MCF 10A (cell line): ENCODE measurements at regions not wholly inside any gene's neighbourhood (a gene's known extent, or its start where the extent isn't known, plus 50 kb on each side); places are given as distances from the start of the nearest gene placed in this dataset.

Experiments used
- BruUV-seq: library from RNA; stranded (reverse); fragments of 400-500 nt; replicated peaks from 2 replicates; lab custom pipeline; 2021; lab: Mats Ljungman, UMichigan
- CTCF ChIA-PET: fragments of 300-600 bp; sonication (Branson Sonifier 250); formaldehyde crosslinking; extraction: SDS; loops from one replicate; lab custom pipeline; 2021; ENCODE audit warnings: antibody characterized with exemption, inconsistent platforms; lab: Yijun Ruan, JAX
- POLR2A ChIA-PET: fragments of 300-600, 350-650 bp; sonication (Branson Sonifier 250); formaldehyde crosslinking; extraction: SDS; loops from one replicate; lab custom pipeline; 2020; ENCODE audit warnings: antibody characterized with exemption, inconsistent platforms; lab: Yijun Ruan, JAX
- DNase-seq: peaks from one replicate; pipeline ENCODE4 v3.0.0-alpha.2; 2018; ENCODE audit not compliant: unreplicated experiment
- H3K27ac Mint-ChIP-seq: one replicate; pipeline ENCODE4 v1.8.0; 2022; ENCODE audit warnings: mild to moderate bottlenecking, low read depth, mixed read lengths; ENCODE audit not compliant: unreplicated experiment
- H3K27me3 Mint-ChIP-seq: one replicate; pipeline ENCODE4 v1.8.0; 2022; ENCODE audit warnings: mixed read lengths; ENCODE audit not compliant: insufficient read depth, unreplicated experiment
- H3K36me3 Mint-ChIP-seq: one replicate; pipeline ENCODE4 v1.8.0; 2022; ENCODE audit warnings: mild to moderate bottlenecking, moderate library complexity, mixed read lengths; ENCODE audit not compliant: insufficient read depth, unreplicated experiment
- H3K4me1 Mint-ChIP-seq: one replicate; pipeline ENCODE4 v1.8.0; 2022; ENCODE audit warnings: mixed read lengths; ENCODE audit not compliant: insufficient read depth, unreplicated experiment
- H3K4me3 Mint-ChIP-seq: one replicate; pipeline ENCODE4 v1.8.0; 2022; ENCODE audit warnings: mild to moderate bottlenecking, moderate library complexity, mixed read lengths; ENCODE audit not compliant: unreplicated experiment
- H3K9me3 Mint-ChIP-seq: one replicate; pipeline ENCODE4 v1.8.0; 2022; ENCODE audit warnings: mixed read lengths; ENCODE audit not compliant: unreplicated experiment
- intact Hi-C: fragments of 100-400 bp; cut with micrococcal nuclease; formaldehyde crosslinking; loops from 2 replicates; pipeline ENCODE4 v1.14.1; 2022
- TF ChIP-seq, protein P1 (sequence below): fragments of 200-600 bp; IDR thresholded peaks from one replicate; pipeline ENCODE4 v1.8.0; 2022; ENCODE audit warnings: antibody characterized with exemption, mild to moderate bottlenecking; ENCODE audit not compliant: unreplicated experiment

DNA sequence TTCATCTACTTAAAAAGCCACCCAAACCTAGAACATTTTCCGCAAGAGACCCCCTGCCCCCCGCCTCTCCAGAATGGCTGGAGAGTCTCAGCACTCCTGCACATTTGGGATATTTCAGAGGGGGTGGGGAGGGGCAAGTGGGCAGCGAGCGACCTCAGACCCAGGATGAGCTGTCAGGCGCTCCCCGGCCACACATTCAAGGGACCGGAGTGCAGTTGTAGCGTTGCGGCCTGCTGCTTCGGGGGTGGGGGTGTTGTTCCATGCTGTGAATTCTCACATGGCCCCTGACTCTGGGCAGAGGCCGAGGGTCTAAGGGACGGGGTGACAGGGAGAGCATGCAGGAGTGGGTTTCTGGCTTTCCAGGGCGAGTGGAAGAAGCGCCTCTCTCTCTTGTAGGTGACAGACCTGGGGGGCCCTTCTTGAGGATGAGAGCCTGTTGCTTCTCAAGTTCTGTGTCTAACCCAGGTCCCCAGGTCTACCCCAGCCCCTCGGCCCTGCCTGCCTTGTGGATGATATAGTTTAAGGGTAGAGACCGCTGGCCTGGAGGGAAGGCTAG is 231.2 kb downstream of the SEC14L1 start:
- CTCF ChIA-PET, result interaction anchor here (0.6 kb wide), 1 partner anchor 59 kb away, joined by 3 read pairs; no protein-coding TSS in a partner anchor
- intact Hi-C loops, result no loop called here
- Mint-ChIP-seq H3K4me3 (peak overlapping the region; percentile 29), H3K36me3 (peaks cover 28% of the 10 kb centered on the region), H3K9me3 (no peaks in the 10 kb centered on the region), H3K4me1 (peaks cover 40% of the 10 kb centered on the region), H3K27me3 (no peaks in the 10 kb centered on the region), H3K27ac (no peak overlapping the region)
- POLR2A ChIA-PET, result no interaction called here
- TF ChIP-seq, protein P1, sequence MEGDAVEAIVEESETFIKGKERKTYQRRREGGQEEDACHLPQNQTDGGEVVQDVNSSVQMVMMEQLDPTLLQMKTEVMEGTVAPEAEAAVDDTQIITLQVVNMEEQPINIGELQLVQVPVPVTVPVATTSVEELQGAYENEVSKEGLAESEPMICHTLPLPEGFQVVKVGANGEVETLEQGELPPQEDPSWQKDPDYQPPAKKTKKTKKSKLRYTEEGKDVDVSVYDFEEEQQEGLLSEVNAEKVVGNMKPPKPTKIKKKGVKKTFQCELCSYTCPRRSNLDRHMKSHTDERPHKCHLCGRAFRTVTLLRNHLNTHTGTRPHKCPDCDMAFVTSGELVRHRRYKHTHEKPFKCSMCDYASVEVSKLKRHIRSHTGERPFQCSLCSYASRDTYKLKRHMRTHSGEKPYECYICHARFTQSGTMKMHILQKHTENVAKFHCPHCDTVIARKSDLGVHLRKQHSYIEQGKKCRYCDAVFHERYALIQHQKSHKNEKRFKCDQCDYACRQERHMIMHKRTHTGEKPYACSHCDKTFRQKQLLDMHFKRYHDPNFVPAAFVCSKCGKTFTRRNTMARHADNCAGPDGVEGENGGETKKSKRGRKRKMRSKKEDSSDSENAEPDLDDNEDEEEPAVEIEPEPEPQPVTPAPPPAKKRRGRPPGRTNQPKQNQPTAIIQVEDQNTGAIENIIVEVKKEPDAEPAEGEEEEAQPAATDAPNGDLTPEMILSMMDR, result no peak
- no TSS peak for BruUV-seq
- DNase-seq, result no peak

DNA sequence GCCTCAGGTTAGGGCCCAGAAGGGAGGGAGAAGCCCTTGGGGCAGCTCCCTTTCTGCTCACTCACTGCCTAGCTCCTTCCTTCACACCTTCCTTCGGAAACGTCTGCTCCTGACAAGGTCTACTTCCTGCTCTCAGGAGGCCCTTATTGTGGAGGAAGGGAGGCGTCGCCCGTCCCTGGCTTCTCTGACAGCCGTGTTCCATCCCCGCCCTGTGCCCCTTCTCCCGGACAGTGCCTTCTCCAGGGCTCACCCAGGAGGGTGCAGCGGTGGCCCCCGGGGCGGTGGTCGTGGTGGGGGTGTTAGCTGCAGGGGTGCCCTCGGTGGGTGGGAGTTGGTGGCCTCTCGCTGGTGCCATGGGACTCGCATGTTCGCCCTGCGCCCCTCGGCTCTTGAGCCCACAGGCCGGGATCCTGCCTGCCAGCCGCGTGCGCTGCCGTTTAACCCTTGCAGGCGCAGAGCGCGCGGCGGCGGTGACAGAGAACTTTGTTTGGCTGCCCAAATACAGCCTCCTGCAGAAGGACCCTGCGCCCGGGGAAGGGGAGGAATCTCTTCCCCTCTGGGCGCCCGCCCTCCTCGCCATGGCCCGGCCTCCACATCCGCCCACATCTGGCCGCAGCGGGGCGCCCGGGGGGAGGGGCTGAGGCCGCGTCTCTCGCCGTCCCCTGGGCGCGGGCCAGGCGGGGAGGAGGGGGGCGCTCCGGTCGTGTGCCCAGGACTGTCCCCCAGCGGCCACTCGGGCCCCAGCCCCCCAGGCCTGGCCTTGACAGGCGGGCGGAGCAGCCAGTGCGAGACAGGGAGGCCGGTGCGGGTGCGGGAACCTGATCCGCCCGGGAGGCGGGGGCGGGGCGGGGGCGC is 231.9 kb downstream of the SEC14L1 start:
- no TSS peak for BruUV-seq
- no peak for DNase-seq
- peak overlapping the region; percentile 29 for H3K4me3 Mint-ChIP-seq
- POLR2A ChIA-PET, result no interaction called here
- peaks cover 21% of the 10 kb centered on the region for H3K36me3 Mint-ChIP-seq
- peaks cover 36% of the 10 kb centered on the region for H3K4me1 Mint-ChIP-seq
- CTCF ChIA-PET, result interaction anchor here (0.6 kb wide), 1 partner anchor 58 kb away, joined by 3 read pairs; no protein-coding TSS in a partner anchor
- H3K27me3 Mint-ChIP-seq, result no peaks in the 10 kb centered on the region
- no peak overlapping the region for H3K27ac Mint-ChIP-seq
- intact Hi-C loops, result no loop called here
- no peaks in the 10 kb centered on the region for H3K9me3 Mint-ChIP-seq
- TF ChIP-seq, protein P1, result no peak

DNA sequence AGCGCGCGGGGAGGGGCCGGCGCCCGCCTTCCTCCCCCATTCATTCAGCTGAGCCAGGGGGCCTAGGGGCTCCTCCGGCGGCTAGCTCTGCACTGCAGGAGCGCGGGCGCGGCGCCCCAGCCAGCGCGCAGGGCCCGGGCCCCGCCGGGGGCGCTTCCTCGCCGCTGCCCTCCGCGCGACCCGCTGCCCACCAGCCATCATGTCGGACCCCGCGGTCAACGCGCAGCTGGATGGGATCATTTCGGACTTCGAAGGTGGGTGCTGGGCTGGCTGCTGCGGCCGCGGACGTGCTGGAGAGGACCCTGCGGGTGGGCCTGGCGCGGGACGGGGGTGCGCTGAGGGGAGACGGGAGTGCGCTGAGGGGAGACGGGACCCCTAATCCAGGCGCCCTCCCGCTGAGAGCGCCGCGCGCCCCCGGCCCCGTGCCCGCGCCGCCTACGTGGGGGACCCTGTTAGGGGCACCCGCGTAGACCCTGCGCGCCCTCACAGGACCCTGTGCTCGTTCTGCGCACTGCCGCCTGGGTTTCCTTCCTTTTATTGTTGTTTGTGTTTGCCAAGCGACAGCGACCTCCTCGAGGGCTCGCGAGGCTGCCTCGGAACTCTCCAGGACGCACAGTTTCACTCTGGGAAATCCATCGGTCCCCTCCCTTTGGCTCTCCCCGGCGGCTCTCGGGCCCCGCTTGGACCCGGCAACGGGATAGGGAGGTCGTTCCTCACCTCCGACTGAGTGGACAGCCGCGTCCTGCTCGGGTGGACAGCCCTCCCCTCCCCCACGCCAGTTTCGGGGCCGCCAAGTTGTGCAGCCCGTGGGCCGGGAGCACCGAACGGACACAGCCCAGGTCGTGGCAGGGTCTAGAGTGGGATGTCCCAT is 232.8 kb downstream of the SEC14L1 start:
- ChIA-PET CTCF (interaction anchor here (0.6 kb wide), 1 partner anchor 64 kb away, joined by 3 read pairs; no protein-coding TSS in a partner anchor), POLR2A (no interaction called here)
- Mint-ChIP-seq H3K36me3 (peaks cover 19% of the 10 kb centered on the region), H3K27ac (no peak overlapping the region), H3K27me3 (no peaks in the 10 kb centered on the region), H3K9me3 (no peaks in the 10 kb centered on the region), H3K4me3 (no peak overlapping the region), H3K4me1 (peaks cover 31% of the 10 kb centered on the region)
- intact Hi-C loops, result no loop called here
- no TSS peak for BruUV-seq
- no peak for DNase-seq
- TF ChIP-seq, protein P1, result no peak
